ENCODE measurements at regions not wholly inside any gene's neighbourhood (a gene's known extent, or its start where the extent isn't known, plus 50 kb on each side); places are given as distances from the start of the nearest gene placed in this dataset.

GRCh38 chr6:92072387-92072786 lies 1347.0 kb downstream of the EPHA7 start:
- ATAC-seq = no peak
- Mint-ChIP-seq H3K4me1 (no peaks in the 10 kb centered on the region), H3K27me3 (no peaks in the 10 kb centered on the region), H3K27ac (no peak overlapping the region), H3K9me3 (peaks cover 0 to 7% of the 10 kb centered on the region in 2 donors), H3K4me3 (no peak overlapping the region)
- DNase-seq = no peak

- ATAC-seq = no peak
- no peak for DNase-seq
- Mint-ChIP-seq H3K27me3 (no peaks in the 10 kb centered on the region), H3K4me1 (no peaks in the 10 kb centered on the region), H3K9me3 (peaks cover 0 to 7% of the 10 kb centered on the region in 2 donors), H3K27ac (no peak overlapping the region), H3K4me3 (no peak overlapping the region)
Measured at GRCh38 chr6:92069781-92070180, 1349.6 kb downstream of the EPHA7 start.

- H3K27ac Mint-ChIP-seq = no peak overlapping the region
- H3K27me3 Mint-ChIP-seq = no peaks in the 10 kb centered on the region
- H3K4me3 Mint-ChIP-seq = no peak overlapping the region
- DNase-seq (no peak), ATAC-seq (no peak)
- no peaks in the 10 kb centered on the region for H3K4me1 Mint-ChIP-seq
- peaks cover 0 to 3% of the 10 kb centered on the region in 2 donors for H3K9me3 Mint-ChIP-seq
Measured at GRCh38 chr6:92052513-92052912, 1366.8 kb downstream of the EPHA7 start.

GRCh38 chr6:92050216-92050615 lies 1369.1 kb downstream of the EPHA7 start:
- DNase-seq (no peak), ATAC-seq (no peak)
- Mint-ChIP-seq H3K27ac (no peak overlapping the region), H3K27me3 (no peaks in the 10 kb centered on the region), H3K4me1 (no peaks in the 10 kb centered on the region), H3K9me3 (peaks cover 0 to 3% of the 10 kb centered on the region in 2 donors), H3K4me3 (no peak overlapping the region)

- Mint-ChIP-seq H3K4me3 (no peak overlapping the region), H3K4me1 (no peaks in the 10 kb centered on the region), H3K27ac (no peak overlapping the region), H3K9me3 (peaks cover 0 to 3% of the 10 kb centered on the region in 2 donors), H3K27me3 (no peaks in the 10 kb centered on the region)
- ATAC-seq (no peak), DNase-seq (no peak)
Measured at GRCh38 chr6:92047860-92048259, 1371.5 kb downstream of the EPHA7 start.

- Mint-ChIP-seq H3K27me3 (no peaks in the 10 kb centered on the region), H3K9me3 (no peaks in the 10 kb centered on the region), H3K4me3 (no peak overlapping the region), H3K4me1 (no peaks in the 10 kb centered on the region), H3K27ac (no peak overlapping the region)
- no peak for DNase-seq
- ATAC-seq = no peak
Measured at GRCh38 chr6:92047152-92047850, 1372.1 kb downstream of the EPHA7 start.

- no peak for DNase-seq
- Mint-ChIP-seq H3K4me3 (no peak overlapping the region), H3K27me3 (no peaks in the 10 kb centered on the region), H3K27ac (no peak overlapping the region), H3K4me1 (no peaks in the 10 kb centered on the region), H3K9me3 (no peaks in the 10 kb centered on the region)
- no peak for ATAC-seq
Measured at GRCh38 chr6:92044312-92044711, 1375.0 kb downstream of the EPHA7 start.

- DNase-seq (no peak), ATAC-seq (no peak)
- Mint-ChIP-seq H3K27me3 (no peaks in the 10 kb centered on the region), H3K9me3 (no peaks in the 10 kb centered on the region), H3K4me1 (no peaks in the 10 kb centered on the region), H3K4me3 (no peak overlapping the region), H3K27ac (no peak overlapping the region)
Measured at GRCh38 chr6:92043777-92044176, 1375.6 kb downstream of the EPHA7 start.

- ATAC-seq (no peak), DNase-seq (no peak)
- Mint-ChIP-seq H3K9me3 (peaks cover 0 to 5% of the 10 kb centered on the region in 2 donors), H3K4me1 (no peaks in the 10 kb centered on the region), H3K27me3 (no peaks in the 10 kb centered on the region), H3K27ac (no peak overlapping the region), H3K4me3 (no peak overlapping the region)
Measured at GRCh38 chr6:92026878-92027277, 1392.5 kb downstream of the EPHA7 start.

GRCh38 chr6:92024881-92025280 lies 1394.5 kb downstream of the EPHA7 start:
- ATAC-seq (no peak), DNase-seq (no peak)
- no peak overlapping the region for H3K27ac Mint-ChIP-seq
- no peaks in the 10 kb centered on the region for H3K4me1 Mint-ChIP-seq
- no peak overlapping the region for H3K4me3 Mint-ChIP-seq
- no peaks in the 10 kb centered on the region for H3K9me3 Mint-ChIP-seq
- no peaks in the 10 kb centered on the region for H3K27me3 Mint-ChIP-seq

GRCh38 chr6:92024110-92024509 lies 1395.2 kb downstream of the EPHA7 start:
- ATAC-seq (no peak), DNase-seq (no peak)
- no peak overlapping the region for H3K27ac Mint-ChIP-seq
- H3K27me3 Mint-ChIP-seq = no peaks in the 10 kb centered on the region
- no peaks in the 10 kb centered on the region for H3K9me3 Mint-ChIP-seq
- no peak overlapping the region for H3K4me3 Mint-ChIP-seq
- no peaks in the 10 kb centered on the region for H3K4me1 Mint-ChIP-seq

GRCh38 chr6:92023410-92023966 lies 1395.9 kb downstream of the EPHA7 start:
- Mint-ChIP-seq H3K4me1 (no peaks in the 10 kb centered on the region), H3K4me3 (no peak overlapping the region)
- no peak for ATAC-seq

GRCh38 chr6:92011681-92012245 lies 1407.6 kb downstream of the EPHA7 start:
- H3K4me1 Mint-ChIP-seq = no peaks in the 10 kb centered on the region
- H3K4me3 Mint-ChIP-seq = no peak overlapping the region
- H3K27ac Mint-ChIP-seq = no peak overlapping the region
- peaks cover 10 to 18% of the 10 kb centered on the region in 2 donors for H3K9me3 Mint-ChIP-seq
- DNase-seq = no peak
- H3K27me3 Mint-ChIP-seq = no peaks in the 10 kb centered on the region
- peak; percentile 46 for ATAC-seq

More at GRCh38 chr6:92023410-92023966, 1395.9 kb downstream of the EPHA7 start:
- DNase-seq = no peak
- H3K27me3 Mint-ChIP-seq = no peaks in the 10 kb centered on the region
- no peak overlapping the region for H3K27ac Mint-ChIP-seq
- no peaks in the 10 kb centered on the region for H3K9me3 Mint-ChIP-seq

GRCh38 chr6:92008757-92009502 lies 1410.4 kb downstream of the EPHA7 start:
- no peak for ATAC-seq
- Mint-ChIP-seq H3K4me1 (no peaks in the 10 kb centered on the region), H3K9me3 (peaks cover 5 to 7% of the 10 kb centered on the region in 2 donors), H3K4me3 (no peak overlapping the region), H3K27ac (no peak overlapping the region), H3K27me3 (no peaks in the 10 kb centered on the region)
- DNase-seq = no peak

- Mint-ChIP-seq H3K9me3 (no peaks in the 10 kb centered on the region), H3K27ac (no peak overlapping the region), H3K4me3 (no peak overlapping the region), H3K27me3 (no peaks in the 10 kb centered on the region), H3K4me1 (no peaks in the 10 kb centered on the region)
- no peak for ATAC-seq
- no peak for DNase-seq
Measured at GRCh38 chr6:92000112-92000511, 1413.2 kb upstream of the MAP3K7 start.

GRCh38 chr6:91994787-91995186 lies 1407.9 kb upstream of the MAP3K7 start:
- Mint-ChIP-seq H3K4me1 (no peaks in the 10 kb centered on the region), H3K27ac (no peak overlapping the region), H3K4me3 (no peak overlapping the region), H3K27me3 (no peaks in the 10 kb centered on the region), H3K9me3 (peaks cover 4 to 28% of the 10 kb centered on the region in 2 donors)
- no peak for ATAC-seq
- DNase-seq = no peak

Measured in stimulated activated naive CD8-positive, alpha-beta T cell treated with anti-CD3 and anti-CD28 coated beads, Interleukin-15, amount 100 ng/mL, for 72 hours (primary cell).